MCF 10A (cell line): ENCODE measurements at regions not wholly inside any gene's neighbourhood (a gene's known extent, or its start where the extent isn't known, plus 50 kb on each side); places are given as distances from the start of the nearest gene placed in this dataset.

Experiments
- BruUV-seq: library from RNA; stranded (reverse); fragments of 400-500 nt; replicated peaks from 2 replicates; lab custom pipeline; 2021; lab: Mats Ljungman, UMichigan
- CTCF ChIA-PET: fragments of 300-600 bp; sonication (Branson Sonifier 250); formaldehyde crosslinking; extraction: SDS; loops from one replicate; lab custom pipeline; 2021; ENCODE audit warnings: antibody characterized with exemption, inconsistent platforms; lab: Yijun Ruan, JAX
- POLR2A ChIA-PET: fragments of 300-600, 350-650 bp; sonication (Branson Sonifier 250); formaldehyde crosslinking; extraction: SDS; loops from one replicate; lab custom pipeline; 2020; ENCODE audit warnings: antibody characterized with exemption, inconsistent platforms; lab: Yijun Ruan, JAX
- DNase-seq: peaks from one replicate; pipeline ENCODE4 v3.0.0-alpha.2; 2018; ENCODE audit not compliant: unreplicated experiment
- H3K27ac Mint-ChIP-seq: one replicate; pipeline ENCODE4 v1.8.0; 2022; ENCODE audit warnings: mild to moderate bottlenecking, low read depth, mixed read lengths; ENCODE audit not compliant: unreplicated experiment
- H3K27me3 Mint-ChIP-seq: one replicate; pipeline ENCODE4 v1.8.0; 2022; ENCODE audit warnings: mixed read lengths; ENCODE audit not compliant: insufficient read depth, unreplicated experiment
- H3K36me3 Mint-ChIP-seq: one replicate; pipeline ENCODE4 v1.8.0; 2022; ENCODE audit warnings: mild to moderate bottlenecking, moderate library complexity, mixed read lengths; ENCODE audit not compliant: insufficient read depth, unreplicated experiment
- H3K4me1 Mint-ChIP-seq: one replicate; pipeline ENCODE4 v1.8.0; 2022; ENCODE audit warnings: mixed read lengths; ENCODE audit not compliant: insufficient read depth, unreplicated experiment
- H3K4me3 Mint-ChIP-seq: one replicate; pipeline ENCODE4 v1.8.0; 2022; ENCODE audit warnings: mild to moderate bottlenecking, moderate library complexity, mixed read lengths; ENCODE audit not compliant: unreplicated experiment
- H3K9me3 Mint-ChIP-seq: one replicate; pipeline ENCODE4 v1.8.0; 2022; ENCODE audit warnings: mixed read lengths; ENCODE audit not compliant: unreplicated experiment
- CTCF ChIP-seq: fragments of 200-600 bp; IDR thresholded peaks from one replicate; pipeline ENCODE4 v1.8.0; 2022; ENCODE audit warnings: antibody characterized with exemption, mild to moderate bottlenecking; ENCODE audit not compliant: unreplicated experiment
- intact Hi-C: fragments of 100-400 bp; cut with micrococcal nuclease; formaldehyde crosslinking; loops from 2 replicates; pipeline ENCODE4 v1.14.1; 2022

GRCh38 chr4:126705266-126705665 is 927.5 kb upstream of the INTU start:
- no peaks in the 10 kb centered on the region for H3K36me3 Mint-ChIP-seq
- no peaks in the 10 kb centered on the region for H3K9me3 Mint-ChIP-seq
- POLR2A ChIA-PET: no interaction called here
- peaks cover 16% of the 10 kb centered on the region for H3K4me1 Mint-ChIP-seq
- H3K27me3 Mint-ChIP-seq: no peaks in the 10 kb centered on the region
- no TSS peak for BruUV-seq
- intact Hi-C loops: no loop called here
- H3K4me3 Mint-ChIP-seq: no peak overlapping the region
- no peak for TF ChIP-seq CTCF
- DNase-seq: no peak
- H3K27ac Mint-ChIP-seq: no peak overlapping the region
- CTCF ChIA-PET: interaction anchor here (0.7 kb wide), 1 partner anchor 197 kb away, joined by 3 read pairs; no protein-coding TSS in a partner anchor

- Mint-ChIP-seq H3K4me3 (no peak overlapping the region), H3K9me3 (no peaks in the 10 kb centered on the region), H3K27me3 (no peaks in the 10 kb centered on the region), H3K27ac (no peak overlapping the region), H3K4me1 (peaks cover 11% of the 10 kb centered on the region), H3K36me3 (no peaks in the 10 kb centered on the region)
- BruUV-seq: no TSS peak
- DNase-seq: peak; percentile 93
- TF ChIP-seq CTCF: no peak
- ChIA-PET CTCF (interaction anchor here (0.7 kb wide), 1 partner anchor 81 kb away, joined by 3 read pairs; no protein-coding TSS in a partner anchor), POLR2A (interaction anchor here (0.6 kb wide), 1 partner anchor 1115 kb away, joined by 3 read pairs; no protein-coding TSS in a partner anchor)
- intact Hi-C loops: no loop called here
Measured at GRCh38 chr4:126708716-126709115, 924.0 kb upstream of the INTU start.

GRCh38 chr4:126710935-126711334 is 921.8 kb upstream of the INTU start:
- H3K4me1 Mint-ChIP-seq: peaks cover 11% of the 10 kb centered on the region
- POLR2A ChIA-PET: interaction anchor here (1.0 kb wide), 1 partner anchor 24 kb away, joined by 3 read pairs; no protein-coding TSS in a partner anchor
- DNase-seq: no peak
- H3K4me3 Mint-ChIP-seq: no peak overlapping the region
- BruUV-seq: no TSS peak
- CTCF ChIA-PET: no interaction called here
- TF ChIP-seq CTCF: no peak
- H3K27ac Mint-ChIP-seq: no peak overlapping the region
- no peaks in the 10 kb centered on the region for H3K36me3 Mint-ChIP-seq
- H3K27me3 Mint-ChIP-seq: no peaks in the 10 kb centered on the region
- H3K9me3 Mint-ChIP-seq: no peaks in the 10 kb centered on the region
- intact Hi-C loops: no loop called here

- H3K9me3 Mint-ChIP-seq: peaks cover 8% of the 10 kb centered on the region
- ChIA-PET CTCF (interaction anchor here (0.6 kb wide), 1 partner anchor 35 kb away, joined by 4 read pairs; no protein-coding TSS in a partner anchor), POLR2A (interaction anchor here (0.7 kb wide), 1 partner anchor 11 kb away, joined by 3 read pairs; no protein-coding TSS in a partner anchor)
- DNase-seq: no peak
- BruUV-seq: no TSS peak
- intact Hi-C loops: no loop called here
- H3K36me3 Mint-ChIP-seq: no peaks in the 10 kb centered on the region
- H3K27ac Mint-ChIP-seq: no peak overlapping the region
- TF ChIP-seq CTCF: no peak
- no peaks in the 10 kb centered on the region for H3K27me3 Mint-ChIP-seq
- no peaks in the 10 kb centered on the region for H3K4me1 Mint-ChIP-seq
- no peak overlapping the region for H3K4me3 Mint-ChIP-seq
Measured at GRCh38 chr4:126715067-126715466, 917.7 kb upstream of the INTU start.
